ENCODE measurements at regions not wholly inside any gene's neighbourhood (a gene's known extent, or its start where the extent isn't known, plus 50 kb on each side); places are given as distances from the start of the nearest gene placed in this dataset.

DNA sequence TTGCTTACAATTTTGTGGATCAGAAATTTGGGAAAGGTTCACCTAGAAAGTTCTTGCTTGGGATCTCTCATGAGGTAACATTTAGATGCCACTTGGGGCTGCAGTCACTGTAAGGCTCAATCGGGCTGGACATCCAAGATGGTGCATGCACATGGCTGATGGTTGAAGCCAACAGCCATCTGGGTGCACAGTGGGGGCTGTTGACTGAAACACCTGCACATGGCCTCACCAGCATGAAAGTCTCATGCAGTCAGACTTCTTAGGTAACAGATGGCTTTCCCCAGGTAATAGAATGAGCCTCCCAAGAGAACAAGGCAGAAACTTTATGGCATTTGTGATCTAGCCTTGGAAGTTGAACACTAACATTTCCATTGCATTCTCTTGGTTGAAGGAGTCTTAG, 740.7 kb upstream of the AUTS2 start:
- no peaks in the 10 kb centered on the region for H3K36me3 ChIP-seq (ENCODE audit: control insufficient read depth, insufficient read depth, low read length)
- TF ChIP-seq CTCF (IDR thresholded peaks at IDR 0.05; ENCODE audit: insufficient read depth, low read length, poor library complexity, severe bottlenecking), result no peak
- no peak overlapping the region for H3K4me3 ChIP-seq (ENCODE audit: low read depth, low read length)
- H3K27me3 ChIP-seq (ENCODE audit: control insufficient read depth, insufficient read depth, low read length), result no peaks in the 10 kb centered on the region
- DNase-seq (ENCODE audit: low read depth), result no peak

GRCh38 chr7:68858497-68858896, 739.8 kb upstream of the AUTS2 start:
- Histone ChIP-seq H3K36me3 (ENCODE audit: control insufficient read depth, insufficient read depth, low read length) (no peaks in the 10 kb centered on the region), H3K4me3 (ENCODE audit: low read depth, low read length) (no peak overlapping the region), H3K27me3 (ENCODE audit: control insufficient read depth, insufficient read depth, low read length) (no peaks in the 10 kb centered on the region)
- no peak for DNase-seq (ENCODE audit: low read depth)
- no peak for TF ChIP-seq CTCF (IDR thresholded peaks at IDR 0.05; ENCODE audit: insufficient read depth, low read length, poor library complexity, severe bottlenecking)

DNA sequence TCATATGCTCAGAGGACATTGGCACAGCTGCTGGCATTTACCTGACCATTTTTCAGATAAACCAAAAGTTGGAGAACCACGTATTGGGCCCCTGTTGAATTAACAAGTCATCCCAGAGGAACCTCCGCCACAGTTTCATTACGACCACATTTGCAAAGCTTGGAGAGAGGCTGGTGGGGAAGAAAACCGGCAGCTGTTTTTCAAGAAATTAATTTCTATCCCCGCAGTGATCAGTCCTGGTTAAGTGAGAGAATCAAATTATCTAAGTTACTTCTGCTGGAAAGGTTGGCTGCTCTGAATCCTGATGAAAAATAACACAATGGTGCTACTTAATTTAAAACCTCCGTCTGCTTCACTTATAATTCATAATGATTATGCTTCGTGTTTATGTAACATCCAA, 737.1 kb upstream of the AUTS2 start:
- H3K4me3 ChIP-seq (ENCODE audit: low read depth, low read length), result no peak overlapping the region
- no peaks in the 10 kb centered on the region for H3K27me3 ChIP-seq (ENCODE audit: control insufficient read depth, insufficient read depth, low read length)
- DNase-seq (ENCODE audit: low read depth), result no peak
- TF ChIP-seq CTCF (IDR thresholded peaks at IDR 0.05; ENCODE audit: insufficient read depth, low read length, poor library complexity, severe bottlenecking), result no peak
- H3K36me3 ChIP-seq (ENCODE audit: control insufficient read depth, insufficient read depth, low read length), result no peaks in the 10 kb centered on the region

- no peak overlapping the region for H3K4me3 ChIP-seq (ENCODE audit: low read depth, low read length)
- H3K36me3 ChIP-seq (ENCODE audit: control insufficient read depth, insufficient read depth, low read length), result no peaks in the 10 kb centered on the region
- no peak for DNase-seq (ENCODE audit: low read depth)
- H3K27me3 ChIP-seq (ENCODE audit: control insufficient read depth, insufficient read depth, low read length), result no peaks in the 10 kb centered on the region
- no peak for TF ChIP-seq CTCF (IDR thresholded peaks at IDR 0.05; ENCODE audit: insufficient read depth, low read length, poor library complexity, severe bottlenecking)
Observed at GRCh38 chr7:68862261-68862660, 736.0 kb upstream of the AUTS2 start.

DNA sequence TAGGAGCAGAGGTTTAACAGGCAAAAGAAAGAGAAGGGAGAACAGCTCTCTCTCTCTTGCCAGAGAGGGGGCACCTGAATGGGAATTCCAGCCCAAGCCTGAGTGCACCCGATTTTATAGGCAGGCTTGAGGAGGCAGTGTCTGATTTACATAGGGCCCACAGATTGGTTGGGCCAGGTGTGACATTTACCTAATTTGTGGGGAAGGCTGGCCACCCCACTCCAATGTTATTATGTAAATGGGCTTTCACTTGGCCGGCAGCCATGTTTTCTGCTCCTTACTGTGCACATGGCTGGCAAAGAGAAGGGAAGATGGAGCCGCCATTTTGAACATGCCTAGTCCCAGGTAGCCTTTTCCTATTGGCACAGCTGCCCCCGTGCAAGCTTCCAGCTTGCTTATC, 735.5 kb upstream of the AUTS2 start:
- Histone ChIP-seq H3K27me3 (ENCODE audit: control insufficient read depth, insufficient read depth, low read length) (no peaks in the 10 kb centered on the region), H3K4me3 (ENCODE audit: low read depth, low read length) (no peak overlapping the region), H3K36me3 (ENCODE audit: control insufficient read depth, insufficient read depth, low read length) (no peaks in the 10 kb centered on the region)
- no peak for DNase-seq (ENCODE audit: low read depth)
- TF ChIP-seq CTCF (IDR thresholded peaks at IDR 0.05; ENCODE audit: insufficient read depth, low read length, poor library complexity, severe bottlenecking), result no peak

DNA sequence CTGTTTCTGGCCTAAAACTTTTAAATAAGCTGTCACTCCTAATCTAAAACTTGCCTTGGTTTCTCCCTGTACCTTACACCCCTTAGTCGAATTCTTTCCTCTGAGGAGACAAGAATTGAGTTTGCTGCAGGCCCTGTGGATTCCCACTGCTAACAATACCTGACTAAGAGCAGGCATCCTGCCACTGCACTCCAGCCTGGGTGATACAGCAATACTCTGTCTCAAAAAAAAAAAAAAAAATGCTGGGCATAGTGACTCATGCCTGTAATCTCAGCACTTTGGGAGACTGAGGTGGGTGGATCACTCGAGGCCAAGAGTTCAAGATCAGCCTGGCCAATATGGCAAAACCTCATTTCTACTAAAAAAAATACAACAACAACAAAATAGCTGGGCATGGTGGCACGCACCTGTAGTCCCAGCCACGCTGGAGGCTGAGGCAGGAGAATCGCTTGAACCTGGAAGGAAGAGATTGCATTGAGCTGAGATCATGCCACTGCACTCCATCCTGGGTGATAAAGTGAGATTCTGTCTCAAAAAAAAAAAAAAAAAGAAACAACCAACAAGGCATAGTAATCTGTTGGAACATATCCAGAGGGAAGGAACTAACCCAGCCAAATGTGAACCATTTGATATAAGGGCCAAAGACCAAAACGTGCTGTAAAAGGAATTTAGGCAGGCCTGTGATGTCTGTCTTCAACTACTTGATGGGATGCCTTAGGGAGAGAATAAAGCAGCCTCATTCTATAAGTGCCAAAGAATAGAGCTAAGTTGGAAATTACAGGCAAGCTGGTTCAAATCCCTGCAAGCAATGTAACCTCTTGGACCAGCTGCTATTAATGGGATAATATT, 732.7 kb upstream of the AUTS2 start:
- no peak for DNase-seq (ENCODE audit: low read depth)
- Histone ChIP-seq H3K27me3 (ENCODE audit: control insufficient read depth, insufficient read depth, low read length) (no peaks in the 10 kb centered on the region), H3K36me3 (ENCODE audit: control insufficient read depth, insufficient read depth, low read length) (no peaks in the 10 kb centered on the region), H3K4me3 (ENCODE audit: low read depth, low read length) (no peak overlapping the region)
- TF ChIP-seq CTCF (IDR thresholded peaks at IDR 0.05; ENCODE audit: insufficient read depth, low read length, poor library complexity, severe bottlenecking), result no peak
